ENCODE measurements at regions not wholly inside any gene's neighbourhood (a gene's known extent, or its start where the extent isn't known, plus 50 kb on each side); places are given as distances from the start of the nearest gene placed in this dataset.

- H3K9me3 ChIP-seq (ENCODE audit: control insufficient read depth, low read depth, low read length), result no peaks in the 10 kb centered on the region
- no peaks in the 10 kb centered on the region for H3K4me1 ChIP-seq (ENCODE audit: control insufficient read depth, low read depth, low read length)
- no peaks in the 10 kb centered on the region for H3K36me3 ChIP-seq (ENCODE audit: control insufficient read depth, low read depth, low read length)
- no peak overlapping the region for H3K4me3 ChIP-seq (ENCODE audit: low read length)
- H3K27me3 ChIP-seq (ENCODE audit: control insufficient read depth, insufficient read depth, low read length), result no peaks in the 10 kb centered on the region
- H3K27ac ChIP-seq (ENCODE audit: low read length), result no peak overlapping the region
- no peak overlapping the region for H3K9ac ChIP-seq (ENCODE audit: low read length)
These were observed 63.7 kb upstream of the PSMD7 start for GRCh38 chr16:74232806-74233465.

GRCh38 chr16:74230126-74230525 lies 66.5 kb upstream of the PSMD7 start:
- Histone ChIP-seq H3K4me3 (ENCODE audit: low read length) (no peak overlapping the region), H3K4me1 (ENCODE audit: control insufficient read depth, low read depth, low read length) (peaks cover 4% of the 10 kb centered on the region), H3K9ac (ENCODE audit: low read length) (no peak overlapping the region), H3K27me3 (ENCODE audit: control insufficient read depth, insufficient read depth, low read length) (no peaks in the 10 kb centered on the region), H3K36me3 (ENCODE audit: control insufficient read depth, low read depth, low read length) (no peaks in the 10 kb centered on the region), H3K27ac (ENCODE audit: low read length) (no peak overlapping the region), H3K9me3 (ENCODE audit: control insufficient read depth, low read depth, low read length) (no peaks in the 10 kb centered on the region)

GRCh38 chr16:74226338-74226954 lies 70.2 kb upstream of the PSMD7 start:
- Histone ChIP-seq H3K9ac (ENCODE audit: low read length) (no peak overlapping the region), H3K27ac (ENCODE audit: low read length) (no peak overlapping the region), H3K27me3 (ENCODE audit: control insufficient read depth, insufficient read depth, low read length) (no peaks in the 10 kb centered on the region), H3K4me3 (ENCODE audit: low read length) (no peak overlapping the region), H3K9me3 (ENCODE audit: control insufficient read depth, low read depth, low read length) (no peaks in the 10 kb centered on the region), H3K36me3 (ENCODE audit: control insufficient read depth, low read depth, low read length) (no peaks in the 10 kb centered on the region), H3K4me1 (ENCODE audit: control insufficient read depth, low read depth, low read length) (peaks cover 4% of the 10 kb centered on the region)

- Histone ChIP-seq H3K27me3 (ENCODE audit: control insufficient read depth, insufficient read depth, low read length) (no peaks in the 10 kb centered on the region), H3K27ac (ENCODE audit: low read length) (no peak overlapping the region), H3K36me3 (ENCODE audit: control insufficient read depth, low read depth, low read length) (no peaks in the 10 kb centered on the region), H3K4me1 (ENCODE audit: control insufficient read depth, low read depth, low read length) (peaks cover 4% of the 10 kb centered on the region), H3K9me3 (ENCODE audit: control insufficient read depth, low read depth, low read length) (no peaks in the 10 kb centered on the region), H3K4me3 (ENCODE audit: low read length) (no peak overlapping the region), H3K9ac (ENCODE audit: low read length) (no peak overlapping the region)
These were observed 71.6 kb upstream of the PSMD7 start for GRCh38 chr16:74224828-74225612.

- Histone ChIP-seq H3K4me1 (ENCODE audit: control insufficient read depth, low read depth, low read length) (peaks cover 4% of the 10 kb centered on the region), H3K4me3 (ENCODE audit: low read length) (no peak overlapping the region), H3K27ac (ENCODE audit: low read length) (no peak overlapping the region), H3K36me3 (ENCODE audit: control insufficient read depth, low read depth, low read length) (no peaks in the 10 kb centered on the region), H3K9ac (ENCODE audit: low read length) (no peak overlapping the region), H3K9me3 (ENCODE audit: control insufficient read depth, low read depth, low read length) (no peaks in the 10 kb centered on the region), H3K27me3 (ENCODE audit: control insufficient read depth, insufficient read depth, low read length) (no peaks in the 10 kb centered on the region)
These were observed 74.8 kb upstream of the PSMD7 start for GRCh38 chr16:74221828-74222227.

GRCh38 chr16:74219706-74220105 lies 76.9 kb upstream of the PSMD7 start:
- H3K9ac ChIP-seq (ENCODE audit: low read length), result no peak overlapping the region
- no peaks in the 10 kb centered on the region for H3K4me1 ChIP-seq (ENCODE audit: control insufficient read depth, low read depth, low read length)
- no peak overlapping the region for H3K4me3 ChIP-seq (ENCODE audit: low read length)
- no peak overlapping the region for H3K27ac ChIP-seq (ENCODE audit: low read length)
- no peaks in the 10 kb centered on the region for H3K9me3 ChIP-seq (ENCODE audit: control insufficient read depth, low read depth, low read length)
- H3K36me3 ChIP-seq (ENCODE audit: control insufficient read depth, low read depth, low read length), result no peaks in the 10 kb centered on the region
- H3K27me3 ChIP-seq (ENCODE audit: control insufficient read depth, insufficient read depth, low read length), result no peaks in the 10 kb centered on the region

GRCh38 chr16:74218871-74219270 lies 77.7 kb upstream of the PSMD7 start:
- no peaks in the 10 kb centered on the region for H3K9me3 ChIP-seq (ENCODE audit: control insufficient read depth, low read depth, low read length)
- H3K9ac ChIP-seq (ENCODE audit: low read length), result no peak overlapping the region
- H3K36me3 ChIP-seq (ENCODE audit: control insufficient read depth, low read depth, low read length), result no peaks in the 10 kb centered on the region
- no peaks in the 10 kb centered on the region for H3K27me3 ChIP-seq (ENCODE audit: control insufficient read depth, insufficient read depth, low read length)
- H3K4me1 ChIP-seq (ENCODE audit: control insufficient read depth, low read depth, low read length), result no peaks in the 10 kb centered on the region
- no peak overlapping the region for H3K4me3 ChIP-seq (ENCODE audit: low read length)
- no peak overlapping the region for H3K27ac ChIP-seq (ENCODE audit: low read length)

- Histone ChIP-seq H3K27me3 (ENCODE audit: control insufficient read depth, insufficient read depth, low read length) (no peaks in the 10 kb centered on the region), H3K9ac (ENCODE audit: low read length) (no peak overlapping the region), H3K4me3 (ENCODE audit: low read length) (no peak overlapping the region)
These were observed 80.3 kb upstream of the PSMD7 start for GRCh38 chr16:74216319-74216718.

GRCh38 chr16:74215249-74215648 lies 81.4 kb upstream of the PSMD7 start:
- no peak overlapping the region for H3K27ac ChIP-seq (ENCODE audit: low read length)
- H3K36me3 ChIP-seq (ENCODE audit: control insufficient read depth, low read depth, low read length), result no peaks in the 10 kb centered on the region
- no peaks in the 10 kb centered on the region for H3K27me3 ChIP-seq (ENCODE audit: control insufficient read depth, insufficient read depth, low read length)
- H3K9ac ChIP-seq (ENCODE audit: low read length), result no peak overlapping the region
- no peaks in the 10 kb centered on the region for H3K9me3 ChIP-seq (ENCODE audit: control insufficient read depth, low read depth, low read length)
- H3K4me1 ChIP-seq (ENCODE audit: control insufficient read depth, low read depth, low read length), result no peaks in the 10 kb centered on the region
- H3K4me3 ChIP-seq (ENCODE audit: low read length), result no peak overlapping the region

More at GRCh38 chr16:74216319-74216718, 80.3 kb upstream of the PSMD7 start:
- no peaks in the 10 kb centered on the region for H3K36me3 ChIP-seq (ENCODE audit: control insufficient read depth, low read depth, low read length)
- H3K4me1 ChIP-seq (ENCODE audit: control insufficient read depth, low read depth, low read length), result no peaks in the 10 kb centered on the region
- no peaks in the 10 kb centered on the region for H3K9me3 ChIP-seq (ENCODE audit: control insufficient read depth, low read depth, low read length)
- H3K27ac ChIP-seq (ENCODE audit: low read length), result no peak overlapping the region

GRCh38 chr16:74213372-74213771 lies 83.2 kb upstream of the PSMD7 start:
- no peak overlapping the region for H3K9ac ChIP-seq (ENCODE audit: low read length)
- H3K9me3 ChIP-seq (ENCODE audit: control insufficient read depth, low read depth, low read length), result no peaks in the 10 kb centered on the region
- H3K4me3 ChIP-seq (ENCODE audit: low read length), result no peak overlapping the region
- H3K36me3 ChIP-seq (ENCODE audit: control insufficient read depth, low read depth, low read length), result no peaks in the 10 kb centered on the region
- H3K27me3 ChIP-seq (ENCODE audit: control insufficient read depth, insufficient read depth, low read length), result no peaks in the 10 kb centered on the region
- H3K4me1 ChIP-seq (ENCODE audit: control insufficient read depth, low read depth, low read length), result no peaks in the 10 kb centered on the region
- no peak overlapping the region for H3K27ac ChIP-seq (ENCODE audit: low read length)

GRCh38 chr16:74210245-74210644 lies 86.4 kb upstream of the PSMD7 start:
- Histone ChIP-seq H3K27ac (ENCODE audit: low read length) (no peak overlapping the region), H3K4me3 (ENCODE audit: low read length) (no peak overlapping the region), H3K36me3 (ENCODE audit: control insufficient read depth, low read depth, low read length) (no peaks in the 10 kb centered on the region), H3K9me3 (ENCODE audit: control insufficient read depth, low read depth, low read length) (no peaks in the 10 kb centered on the region), H3K4me1 (ENCODE audit: control insufficient read depth, low read depth, low read length) (no peaks in the 10 kb centered on the region), H3K27me3 (ENCODE audit: control insufficient read depth, insufficient read depth, low read length) (no peaks in the 10 kb centered on the region), H3K9ac (ENCODE audit: low read length) (no peak overlapping the region)

Data from iPS-18a (cell line).